ENCODE measurements at regions not wholly inside any gene's neighbourhood (a gene's known extent, or its start where the extent isn't known, plus 50 kb on each side); places are given as distances from the start of the nearest gene placed in this dataset.

DNA sequence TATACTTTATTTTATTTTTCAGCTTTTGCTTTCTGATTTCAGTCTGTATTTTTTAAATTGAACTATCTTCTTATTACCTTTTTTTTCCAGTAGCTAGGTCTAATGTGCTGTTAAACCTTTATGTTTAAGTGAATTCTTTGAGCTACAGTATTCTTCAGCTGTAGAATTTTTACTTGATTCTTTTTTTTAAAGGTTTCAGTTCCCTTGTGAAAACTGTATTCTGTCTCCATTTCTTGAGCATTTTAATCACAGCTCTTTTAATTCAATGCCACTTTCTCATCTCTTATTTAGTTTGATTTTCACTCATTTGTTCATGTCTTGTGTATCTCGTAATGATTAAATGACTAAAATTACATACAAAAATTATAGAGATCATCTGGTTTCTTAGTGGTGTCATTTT is 233.8 kb downstream of the MTRR start:
- H3K27ac ChIP-seq = no peak overlapping the region
- CTCF ChIA-PET = no interaction called here
- POLR2A ChIA-PET (ENCODE audit: low non-redundant PET) = no interaction called here
- TF ChIP-seq, protein P1, sequence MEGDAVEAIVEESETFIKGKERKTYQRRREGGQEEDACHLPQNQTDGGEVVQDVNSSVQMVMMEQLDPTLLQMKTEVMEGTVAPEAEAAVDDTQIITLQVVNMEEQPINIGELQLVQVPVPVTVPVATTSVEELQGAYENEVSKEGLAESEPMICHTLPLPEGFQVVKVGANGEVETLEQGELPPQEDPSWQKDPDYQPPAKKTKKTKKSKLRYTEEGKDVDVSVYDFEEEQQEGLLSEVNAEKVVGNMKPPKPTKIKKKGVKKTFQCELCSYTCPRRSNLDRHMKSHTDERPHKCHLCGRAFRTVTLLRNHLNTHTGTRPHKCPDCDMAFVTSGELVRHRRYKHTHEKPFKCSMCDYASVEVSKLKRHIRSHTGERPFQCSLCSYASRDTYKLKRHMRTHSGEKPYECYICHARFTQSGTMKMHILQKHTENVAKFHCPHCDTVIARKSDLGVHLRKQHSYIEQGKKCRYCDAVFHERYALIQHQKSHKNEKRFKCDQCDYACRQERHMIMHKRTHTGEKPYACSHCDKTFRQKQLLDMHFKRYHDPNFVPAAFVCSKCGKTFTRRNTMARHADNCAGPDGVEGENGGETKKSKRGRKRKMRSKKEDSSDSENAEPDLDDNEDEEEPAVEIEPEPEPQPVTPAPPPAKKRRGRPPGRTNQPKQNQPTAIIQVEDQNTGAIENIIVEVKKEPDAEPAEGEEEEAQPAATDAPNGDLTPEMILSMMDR (conservative IDR thresholded peaks at IDR 0.05; ENCODE audit: low read depth) = no peak
- DNase-seq (ENCODE audit: low spot score) = no peak

DNA sequence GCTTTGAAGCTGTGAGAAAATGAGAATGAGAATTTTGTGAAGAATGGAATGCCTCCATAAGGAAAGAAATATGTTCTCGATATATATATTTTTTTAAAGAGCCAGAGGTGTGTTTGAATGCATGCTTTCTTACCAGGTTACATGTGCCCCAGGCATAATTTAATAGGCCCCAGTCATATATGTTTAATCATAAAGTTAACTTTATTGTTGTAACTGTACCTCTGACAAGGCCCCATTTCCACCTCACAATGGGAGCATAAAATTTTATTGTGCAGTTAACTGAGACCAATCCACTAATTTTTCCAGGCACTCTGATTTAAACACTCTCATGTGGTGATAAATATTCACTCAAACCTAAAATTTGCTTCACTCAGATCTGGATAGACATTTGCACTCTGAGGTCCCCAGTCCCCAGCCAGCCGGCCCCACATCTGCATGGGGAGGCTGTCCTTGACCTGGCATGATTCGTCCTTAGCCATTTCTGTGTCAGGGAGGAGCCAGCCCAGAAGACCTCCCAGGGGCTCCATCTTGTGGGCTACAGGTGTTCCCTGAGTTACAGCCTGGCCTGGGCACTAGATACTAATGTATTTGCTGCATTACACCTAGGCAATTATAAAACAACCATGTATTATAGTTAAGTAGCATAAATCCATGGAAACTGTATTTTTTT is 245.8 kb downstream of the MTRR start:
- TF ChIP-seq, protein P1 (conservative IDR thresholded peaks at IDR 0.05; ENCODE audit: low read depth) = no peak
- POLR2A ChIA-PET (ENCODE audit: low non-redundant PET) = no interaction called here
- CTCF ChIA-PET = no interaction called here
- no peak for DNase-seq (ENCODE audit: low spot score)
- H3K27ac ChIP-seq = no peak overlapping the region

DNA sequence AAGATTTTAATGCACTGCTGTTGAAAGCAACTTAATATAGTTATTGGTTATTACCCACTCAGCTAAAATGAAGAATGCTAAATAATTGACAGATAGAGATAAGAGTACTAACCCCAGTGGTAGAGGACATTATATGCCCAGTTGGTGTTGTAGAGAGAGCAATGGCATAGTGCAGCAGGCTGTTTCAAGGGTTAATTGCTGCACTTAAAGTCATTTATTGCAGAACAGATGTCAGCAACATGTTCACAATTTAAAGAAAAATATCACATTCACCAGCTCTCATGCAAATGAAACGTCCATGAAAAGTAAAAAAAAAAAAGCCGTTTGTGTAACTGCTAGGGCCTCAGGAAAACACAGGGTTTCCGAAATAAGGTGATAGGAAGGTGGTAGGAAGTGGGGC is 254.6 kb downstream of the MTRR start:
- no peak for DNase-seq (ENCODE audit: low spot score)
- ChIA-PET POLR2A (ENCODE audit: low non-redundant PET) (no interaction called here), CTCF (no interaction called here)
- no peak overlapping the region for H3K27ac ChIP-seq
- TF ChIP-seq, protein P1 (conservative IDR thresholded peaks at IDR 0.05; ENCODE audit: low read depth) = no peak

DNA sequence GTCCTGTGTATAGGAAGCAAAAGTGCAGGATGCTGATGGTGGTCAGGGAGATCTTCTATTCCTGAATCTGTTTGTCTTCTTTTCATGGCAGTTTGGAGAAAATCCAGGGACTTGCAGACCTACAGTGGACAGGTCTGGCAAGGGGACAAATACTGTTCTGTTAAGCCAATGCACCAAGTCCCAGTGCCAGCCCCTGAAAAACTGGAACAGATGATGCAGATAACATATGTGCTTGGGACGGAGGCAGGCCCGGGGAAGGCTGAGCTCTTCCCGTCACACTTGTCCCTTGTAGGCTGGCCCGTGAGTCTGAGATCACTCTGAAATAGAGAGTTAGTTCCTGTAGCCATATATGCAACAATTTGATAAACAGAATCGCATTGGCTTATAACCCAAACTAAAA is 265.7 kb downstream of the MTRR start:
- TF ChIP-seq, protein P1 (conservative IDR thresholded peaks at IDR 0.05; ENCODE audit: low read depth) = no peak
- DNase-seq (ENCODE audit: low spot score) = no peak
- ChIA-PET CTCF (no interaction called here), POLR2A (ENCODE audit: low non-redundant PET) (no interaction called here)
- no peak overlapping the region for H3K27ac ChIP-seq

DNA sequence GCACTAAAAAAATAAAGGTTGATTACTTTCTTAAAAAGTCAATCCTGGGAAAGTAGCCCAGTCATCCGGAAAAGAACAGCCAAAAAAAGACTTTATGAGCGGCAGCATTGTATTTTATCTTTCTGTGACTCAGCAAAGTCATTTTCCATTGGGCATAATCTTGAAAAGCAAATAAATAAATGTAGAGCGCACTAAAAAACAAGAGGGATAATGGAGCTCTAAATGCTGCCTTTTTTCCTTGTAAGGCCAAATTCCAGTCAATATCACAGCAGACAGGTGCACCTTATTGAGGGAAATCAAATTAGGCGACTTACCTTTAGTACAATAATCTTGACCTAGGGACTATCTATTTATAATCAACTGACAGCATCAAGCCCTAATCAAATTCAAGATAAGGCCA is 266.8 kb downstream of the MTRR start:
- DNase-seq (ENCODE audit: low spot score) = no peak
- CTCF ChIA-PET = no interaction called here
- no peak overlapping the region for H3K27ac ChIP-seq
- POLR2A ChIA-PET (ENCODE audit: low non-redundant PET) = no interaction called here
- TF ChIP-seq, protein P1 (conservative IDR thresholded peaks at IDR 0.05; ENCODE audit: low read depth) = no peak

DNA sequence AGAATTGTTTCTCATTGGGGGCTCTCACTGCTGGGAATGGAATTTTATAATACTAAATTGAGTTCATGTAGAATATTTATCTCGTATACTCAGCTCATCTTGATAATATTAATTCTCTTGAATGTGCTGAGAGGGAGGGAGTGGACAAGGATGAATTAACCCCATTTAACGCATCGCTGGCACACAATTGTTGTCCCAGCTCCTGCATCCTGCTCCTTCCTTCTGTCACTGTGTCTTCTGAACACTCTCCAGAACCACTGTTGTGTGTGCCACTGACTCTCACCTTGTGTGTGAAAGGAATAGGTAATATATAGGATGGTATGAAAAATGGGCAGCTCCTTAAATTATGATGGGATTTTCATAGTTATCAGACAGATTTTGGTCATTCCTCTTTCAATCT is 267.3 kb downstream of the MTRR start:
- ChIA-PET POLR2A (ENCODE audit: low non-redundant PET) (no interaction called here), CTCF (no interaction called here)
- H3K27ac ChIP-seq = no peak overlapping the region
- TF ChIP-seq, protein P1 (conservative IDR thresholded peaks at IDR 0.05; ENCODE audit: low read depth) = no peak
- no peak for DNase-seq (ENCODE audit: low spot score)
